HG02610 (cell line): ENCODE measurements at regions not wholly inside any gene's neighbourhood (a gene's known extent, or its start where the extent isn't known, plus 50 kb on each side); places are given as distances from the start of the nearest gene placed in this dataset.
"Not testable (repeated sequence)": the region's sequence is repeated elsewhere in the genome, so short reads cannot be mapped to it uniquely, and the experiment has no call there.

Experiments used
- ATAC-seq: cut with Tn5 transposase; IDR thresholded peaks from one replicate; pipeline ENCODE4 v1.9.1; 2021; ENCODE audit warnings: mild to moderate bottlenecking, moderate library complexity; ENCODE audit not compliant: unreplicated experiment

GRCh38 chr4:187469627-187470026, 525.9 kb upstream of the ZFP42 start:
- no peak for ATAC-seq

- ATAC-seq, result no peak
Observed at GRCh38 chr4:187470061-187470460, 525.5 kb upstream of the ZFP42 start.

DNA sequence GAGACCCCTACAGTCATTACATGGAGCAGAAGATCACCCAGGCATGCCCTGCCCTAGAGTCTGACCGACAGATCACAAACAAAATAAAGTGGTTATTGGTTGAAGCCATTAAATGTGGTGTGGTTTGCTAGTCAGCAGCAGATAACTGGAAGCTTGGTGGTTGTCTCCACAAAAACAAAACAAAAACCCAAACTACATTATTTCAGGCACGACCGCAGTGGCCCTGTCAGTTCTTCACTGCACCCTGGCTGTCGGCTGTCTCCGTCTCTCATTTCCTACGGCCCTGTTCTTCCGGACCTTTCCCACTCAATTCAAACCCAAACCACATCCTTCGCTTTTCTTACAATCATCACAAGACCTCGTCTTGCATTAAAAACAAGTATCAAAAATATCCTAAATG, 521.3 kb upstream of the ZFP42 start:
- ATAC-seq, result no peak

DNA sequence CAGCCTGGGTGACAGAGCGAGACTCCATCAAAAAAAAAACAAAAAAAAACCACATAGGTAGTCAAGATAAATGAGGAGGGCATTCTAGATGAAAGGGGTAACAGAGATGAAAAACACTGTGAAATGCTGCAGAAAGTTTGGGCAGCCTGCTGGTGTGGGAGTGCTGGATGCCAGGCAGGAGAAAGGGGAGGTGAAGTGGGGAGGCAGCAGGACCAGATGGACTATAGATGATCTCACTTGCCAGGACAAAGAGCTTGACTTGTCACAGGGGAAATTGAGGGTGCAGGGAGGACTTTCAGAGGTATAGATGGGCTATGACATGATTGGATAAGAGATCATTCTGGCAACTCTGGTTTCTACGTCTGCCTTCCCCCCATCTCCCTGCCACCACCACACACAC, 519.7 kb upstream of the ZFP42 start:
- no peak for ATAC-seq

DNA sequence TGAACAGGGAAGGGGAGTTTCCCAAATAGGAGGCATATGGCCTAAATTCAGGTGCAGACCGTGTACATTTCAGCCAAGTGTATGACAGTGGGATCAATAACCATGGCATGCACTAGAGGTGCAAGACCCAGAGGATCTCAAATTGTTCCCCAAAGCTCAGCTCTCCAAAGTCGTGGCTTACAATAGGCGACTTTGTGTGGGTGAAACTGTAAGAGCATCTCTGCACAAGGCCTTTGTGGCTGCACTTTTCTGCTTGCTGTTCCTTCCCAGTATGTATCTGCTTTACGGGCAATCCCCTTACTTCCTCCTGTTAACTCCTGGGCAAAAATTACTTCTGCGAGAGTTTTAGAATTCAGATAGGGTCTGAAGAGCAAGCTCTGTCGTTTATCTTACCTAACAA, 518.3 kb upstream of the ZFP42 start:
- no peak for ATAC-seq

- ATAC-seq, result no peak
Observed at GRCh38 chr4:187478292-187479140, 517.1 kb upstream of the ZFP42 start.

DNA sequence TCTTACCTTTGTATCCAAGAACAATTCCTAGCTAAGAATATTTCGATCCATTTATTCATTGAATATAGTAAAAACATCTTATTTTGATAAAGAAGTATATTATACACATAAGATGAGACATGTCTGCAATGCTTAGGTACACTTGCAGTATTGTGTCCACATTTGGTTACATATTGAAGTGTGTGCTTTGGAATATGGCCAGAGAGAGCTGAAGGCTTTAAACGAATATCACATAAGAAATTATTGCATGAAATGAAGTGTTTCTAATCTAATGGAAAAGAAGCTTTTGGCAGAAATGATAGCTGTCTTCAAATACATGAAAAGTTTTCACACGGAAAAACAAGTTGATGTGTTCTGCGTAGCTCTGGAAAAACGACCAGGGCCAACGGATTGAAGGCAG, 516.1 kb upstream of the ZFP42 start:
- no peak for ATAC-seq

GRCh38 chr4:187480146-187481145, 515.1 kb upstream of the ZFP42 start:
- no peak for ATAC-seq

GRCh38 chr4:187484186-187484585, 511.4 kb upstream of the ZFP42 start:
- no peak for ATAC-seq

- ATAC-seq, result no peak
Observed at GRCh38 chr4:187485676-187486075, 509.9 kb upstream of the ZFP42 start.

- ATAC-seq, result no peak
Observed at GRCh38 chr4:187491286-187491685, 504.3 kb upstream of the ZFP42 start.

- ATAC-seq, result no peak
Observed at GRCh38 chr4:187491959-187492358, 503.6 kb upstream of the ZFP42 start.

DNA sequence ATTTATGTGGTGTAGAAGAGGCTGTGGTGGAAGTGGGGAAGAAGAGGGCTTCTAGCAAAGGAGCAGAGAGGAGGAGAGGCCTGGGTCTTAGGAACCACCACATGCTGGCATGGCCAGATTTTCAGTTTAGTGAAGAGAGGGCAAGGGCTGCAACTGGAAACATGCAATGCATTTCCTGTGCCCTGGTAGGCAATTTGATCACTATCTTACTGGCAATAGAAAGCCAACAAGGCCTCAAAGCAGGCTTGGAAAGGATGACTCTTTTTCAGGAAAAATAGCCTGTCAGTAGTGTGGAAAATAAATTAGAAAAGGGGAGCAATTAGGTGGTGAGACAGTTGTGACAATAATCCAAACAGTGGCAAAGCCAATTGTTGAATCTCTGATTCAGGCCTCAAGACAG, 501.9 kb upstream of the ZFP42 start:
- ATAC-seq, result no peak

- ATAC-seq, result no peak
Observed at GRCh38 chr4:187499956-187500355, 495.6 kb upstream of the ZFP42 start.

- ATAC-seq, result no peak
Observed at GRCh38 chr4:187500796-187501195, 494.8 kb upstream of the ZFP42 start.

DNA sequence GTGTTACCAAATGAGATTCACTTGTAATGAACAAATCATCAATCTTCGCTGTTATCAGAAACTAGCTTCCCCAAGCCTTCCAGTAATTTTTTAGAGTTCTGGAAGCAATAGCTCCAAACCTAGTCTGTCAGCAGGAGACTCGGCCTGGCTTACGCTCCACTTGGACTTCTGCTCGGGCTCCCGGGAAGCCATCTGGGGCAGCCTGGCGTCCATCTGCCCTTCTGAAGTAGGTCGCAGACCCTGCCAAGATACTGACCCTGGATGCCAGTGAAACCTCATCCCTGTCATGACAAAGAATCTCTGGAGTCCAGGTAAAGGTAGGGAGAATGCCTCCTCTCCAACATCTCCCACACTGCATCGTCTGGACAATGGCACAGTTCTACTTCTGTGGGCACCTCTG, 493.8 kb upstream of the ZFP42 start:
- no peak for ATAC-seq

DNA sequence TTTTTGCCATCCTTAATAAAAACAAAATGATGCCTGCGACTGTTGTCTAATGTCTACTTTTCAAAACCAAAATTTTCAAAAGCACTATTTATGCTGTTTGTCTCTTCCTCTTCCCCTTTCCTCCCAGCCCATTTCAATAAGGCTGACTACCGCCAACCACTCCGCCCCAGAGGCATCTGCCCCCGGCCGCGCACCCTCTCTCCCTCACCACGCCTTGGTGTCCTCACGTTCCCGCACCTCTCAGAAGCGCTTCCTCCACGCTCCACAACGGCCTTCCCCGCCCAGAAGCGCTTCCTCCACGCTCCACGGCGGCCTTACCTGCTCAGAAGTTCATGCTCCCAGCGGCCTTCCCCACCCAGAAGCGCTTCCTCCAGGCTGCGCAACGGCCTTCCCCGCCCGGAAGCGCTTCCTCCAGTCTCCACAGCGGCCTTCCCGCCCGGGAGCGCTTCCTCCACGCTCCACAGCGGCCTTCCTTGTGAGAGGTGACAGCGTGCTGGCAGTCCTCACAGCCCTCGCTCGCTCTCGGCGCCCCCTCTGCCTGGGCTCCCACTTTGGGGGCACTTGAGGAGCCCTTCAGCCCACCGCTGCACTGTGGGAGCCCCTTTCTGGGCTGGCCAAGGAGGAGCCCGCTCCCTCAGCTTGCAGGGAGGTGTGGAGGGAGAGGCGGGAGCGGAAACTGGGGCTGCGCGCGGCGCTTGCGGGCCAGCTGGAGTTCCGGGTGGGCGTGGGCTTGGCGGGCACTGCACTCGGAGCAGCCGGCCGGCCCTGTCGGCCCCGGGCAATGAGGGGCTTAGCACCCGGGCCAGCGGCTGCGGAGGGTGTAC, 490.4 kb upstream of the ZFP42 start:
- no peak for ATAC-seq

GRCh38 chr4:187505798-187506141, 489.8 kb upstream of the ZFP42 start:
- ATAC-seq, result not testable (repeated sequence)

GRCh38 chr4:187516224-187516623, 479.3 kb upstream of the ZFP42 start:
- ATAC-seq, result no peak

- ATAC-seq, result no peak
Observed at GRCh38 chr4:187541666-187542065, 453.9 kb upstream of the ZFP42 start.

GRCh38 chr4:187544461-187545053, 451.0 kb upstream of the ZFP42 start:
- ATAC-seq, result no peak
